Nephron progenitor cell (in vitro differentiated cells): ENCODE measurements at regions not wholly inside any gene's neighbourhood (a gene's known extent, or its start where the extent isn't known, plus 50 kb on each side); places are given as distances from the start of the nearest gene placed in this dataset.

Experiments
- DNase-seq: peaks from one replicate; pipeline ENCODE4 v3.0.0; 2021
- H3K27ac Mint-ChIP-seq: 2 replicates; pipeline ENCODE4 v1.8.0; 2021; ENCODE audit warnings: mild to moderate bottlenecking, moderate library complexity, mixed read lengths
- H3K27me3 Mint-ChIP-seq: 2 replicates; pipeline ENCODE4 v1.8.0; 2021; ENCODE audit warnings: mild to moderate bottlenecking, low read depth, mixed read lengths; ENCODE audit not compliant: poor library complexity
- H3K36me3 Mint-ChIP-seq: 2 replicates; pipeline ENCODE4 v1.8.0; 2021; ENCODE audit warnings: low read depth, mixed read lengths
- H3K4me1 Mint-ChIP-seq: 2 replicates; pipeline ENCODE4 v1.8.0; 2021; ENCODE audit warnings: mixed read lengths
- H3K4me3 Mint-ChIP-seq: 2 replicates; pipeline ENCODE4 v1.8.0; 2021; ENCODE audit warnings: mild to moderate bottlenecking, moderate library complexity, mixed read lengths
- H3K9me3 Mint-ChIP-seq: 2 replicates; pipeline ENCODE4 v1.8.0; 2021; ENCODE audit warnings: mild to moderate bottlenecking, moderate library complexity, mixed read lengths
- TF ChIP-seq, protein P1 (sequence below): fragments of 200-600 bp; sonication (generic); IDR thresholded peaks from 2 replicates; pipeline ENCODE4 v1.5.0; 2021; ENCODE audit warnings: antibody characterized with exemption

DNA sequence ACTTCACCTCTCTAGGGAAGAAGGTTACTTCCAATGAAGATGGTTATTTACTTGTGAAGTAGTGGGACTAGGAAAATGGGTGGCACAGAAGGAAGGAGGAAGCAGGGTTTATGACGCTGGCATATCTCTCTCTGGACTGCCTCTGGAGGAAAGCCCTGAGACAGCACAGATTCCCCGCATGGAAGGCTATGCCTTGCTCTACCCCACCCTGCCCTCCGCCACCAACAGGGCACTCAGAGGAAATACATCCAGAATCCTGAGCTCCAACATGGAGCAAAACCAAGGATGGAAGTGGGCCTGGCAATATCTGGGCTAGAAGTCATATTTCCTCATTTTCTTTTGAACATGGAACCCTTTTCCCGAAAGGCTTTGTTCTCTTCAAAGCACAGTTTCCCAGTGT is 346.9 kb downstream of the ZSWIM6 start:
- no peaks in the 10 kb centered on the region for H3K36me3 Mint-ChIP-seq
- no peaks in the 10 kb centered on the region for H3K9me3 Mint-ChIP-seq
- TF ChIP-seq, protein P1, sequence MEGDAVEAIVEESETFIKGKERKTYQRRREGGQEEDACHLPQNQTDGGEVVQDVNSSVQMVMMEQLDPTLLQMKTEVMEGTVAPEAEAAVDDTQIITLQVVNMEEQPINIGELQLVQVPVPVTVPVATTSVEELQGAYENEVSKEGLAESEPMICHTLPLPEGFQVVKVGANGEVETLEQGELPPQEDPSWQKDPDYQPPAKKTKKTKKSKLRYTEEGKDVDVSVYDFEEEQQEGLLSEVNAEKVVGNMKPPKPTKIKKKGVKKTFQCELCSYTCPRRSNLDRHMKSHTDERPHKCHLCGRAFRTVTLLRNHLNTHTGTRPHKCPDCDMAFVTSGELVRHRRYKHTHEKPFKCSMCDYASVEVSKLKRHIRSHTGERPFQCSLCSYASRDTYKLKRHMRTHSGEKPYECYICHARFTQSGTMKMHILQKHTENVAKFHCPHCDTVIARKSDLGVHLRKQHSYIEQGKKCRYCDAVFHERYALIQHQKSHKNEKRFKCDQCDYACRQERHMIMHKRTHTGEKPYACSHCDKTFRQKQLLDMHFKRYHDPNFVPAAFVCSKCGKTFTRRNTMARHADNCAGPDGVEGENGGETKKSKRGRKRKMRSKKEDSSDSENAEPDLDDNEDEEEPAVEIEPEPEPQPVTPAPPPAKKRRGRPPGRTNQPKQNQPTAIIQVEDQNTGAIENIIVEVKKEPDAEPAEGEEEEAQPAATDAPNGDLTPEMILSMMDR: no peak
- H3K27ac Mint-ChIP-seq: no peak overlapping the region
- DNase-seq: no peak
- peaks cover 7% of the 10 kb centered on the region for H3K27me3 Mint-ChIP-seq
- no peak overlapping the region for H3K4me3 Mint-ChIP-seq
- peaks cover 2% of the 10 kb centered on the region for H3K4me1 Mint-ChIP-seq

GRCh38 chr5:61679562-61679961 is 347.5 kb downstream of the ZSWIM6 start:
- Mint-ChIP-seq H3K9me3 (no peaks in the 10 kb centered on the region), H3K36me3 (no peaks in the 10 kb centered on the region), H3K4me1 (no peaks in the 10 kb centered on the region), H3K4me3 (no peak overlapping the region), H3K27me3 (peaks cover 7% of the 10 kb centered on the region), H3K27ac (no peak overlapping the region)
- TF ChIP-seq, protein P1: no peak
- DNase-seq: no peak

GRCh38 chr5:61680247-61680646 is 348.2 kb downstream of the ZSWIM6 start:
- TF ChIP-seq, protein P1: no peak
- Mint-ChIP-seq H3K27me3 (peaks cover 7% of the 10 kb centered on the region), H3K9me3 (no peaks in the 10 kb centered on the region), H3K4me1 (no peaks in the 10 kb centered on the region), H3K27ac (no peak overlapping the region), H3K4me3 (no peak overlapping the region), H3K36me3 (no peaks in the 10 kb centered on the region)
- DNase-seq: no peak

- no peak for DNase-seq
- H3K27me3 Mint-ChIP-seq: peaks cover under 1% of the 10 kb centered on the region
- H3K36me3 Mint-ChIP-seq: no peaks in the 10 kb centered on the region
- H3K4me1 Mint-ChIP-seq: peaks cover 6% of the 10 kb centered on the region
- H3K9me3 Mint-ChIP-seq: no peaks in the 10 kb centered on the region
- no peak overlapping the region for H3K27ac Mint-ChIP-seq
- H3K4me3 Mint-ChIP-seq: no peak overlapping the region
- TF ChIP-seq, protein P1: no peak
These were observed 351.1 kb downstream of the ZSWIM6 start for GRCh38 chr5:61683148-61683547.

- TF ChIP-seq, protein P1: no peak
- peaks cover 5% of the 10 kb centered on the region for H3K27me3 Mint-ChIP-seq
- H3K27ac Mint-ChIP-seq: no peak overlapping the region
- H3K9me3 Mint-ChIP-seq: no peaks in the 10 kb centered on the region
- H3K36me3 Mint-ChIP-seq: no peaks in the 10 kb centered on the region
- no peak overlapping the region for H3K4me3 Mint-ChIP-seq
- no peak for DNase-seq
- H3K4me1 Mint-ChIP-seq: peaks cover 6% of the 10 kb centered on the region
These were observed 351.9 kb downstream of the ZSWIM6 start for GRCh38 chr5:61683926-61684325.

DNA sequence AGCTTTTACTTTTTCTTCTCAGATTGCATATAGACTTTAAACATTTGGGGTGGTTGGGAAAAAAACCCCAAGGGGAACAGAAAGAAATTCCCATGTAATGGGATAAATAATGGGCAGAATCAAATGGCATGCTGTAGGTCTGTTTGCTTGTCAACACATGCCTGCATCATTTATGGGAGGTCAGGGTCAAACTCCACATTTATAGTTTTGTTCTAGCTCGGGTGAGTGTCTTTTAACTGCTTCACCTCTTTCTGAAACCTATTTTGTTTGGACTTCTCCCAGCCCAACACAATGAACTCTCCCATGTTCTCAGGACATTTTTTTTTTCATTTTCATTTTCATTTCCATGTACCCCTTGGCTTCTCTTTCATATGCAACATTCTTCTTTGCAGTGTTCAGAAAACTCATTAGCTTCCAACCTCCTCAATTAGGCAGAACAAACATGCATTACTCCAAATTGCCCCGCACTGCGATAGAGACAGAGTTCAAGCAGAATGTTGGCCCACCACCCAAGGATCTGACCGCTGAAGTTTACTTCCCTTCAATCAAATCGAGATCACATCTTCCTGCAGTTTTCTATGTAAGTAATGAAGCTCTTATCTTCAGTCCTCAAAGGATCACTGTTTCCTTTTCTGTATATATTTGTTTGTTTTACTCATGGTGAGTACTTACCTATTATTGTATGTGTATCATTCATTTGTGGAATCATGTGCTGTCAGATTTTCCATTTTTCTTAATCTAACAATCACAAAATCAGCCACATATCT is 354.6 kb downstream of the ZSWIM6 start:
- Mint-ChIP-seq H3K4me3 (no peak overlapping the region), H3K36me3 (no peaks in the 10 kb centered on the region), H3K27me3 (peaks cover 5% of the 10 kb centered on the region), H3K27ac (no peak overlapping the region), H3K9me3 (peaks cover 4% of the 10 kb centered on the region), H3K4me1 (peaks cover 6% of the 10 kb centered on the region)
- no peak for DNase-seq
- TF ChIP-seq, protein P1: no peak
